PC-9 (cell line): ENCODE measurements at regions not wholly inside any gene's neighbourhood (a gene's known extent, or its start where the extent isn't known, plus 50 kb on each side); places are given as distances from the start of the nearest gene placed in this dataset.

Experiments
- BruUV-seq: library from RNA; stranded (reverse); fragments of 400-500 nt; replicated peaks from 2 replicates; lab custom pipeline; 2021; lab: Mats Ljungman, UMichigan
- CTCF ChIA-PET: fragments of 300-600 bp; sonication (Branson Sonifier 250); formaldehyde crosslinking; loops from one replicate; lab custom pipeline; 2022; ENCODE audit warnings: antibody characterized with exemption; lab: Charles Lee
- POLR2A ChIA-PET: fragments of 300-600 bp; sonication (Branson Sonifier 250); formaldehyde crosslinking; loops from one replicate; lab custom pipeline; 2022; ENCODE audit warnings: antibody characterized with exemption; ENCODE audit not compliant: unreplicated experiment; lab: Charles Lee
- DNase-seq, 2 experiments: peaks; one replicate each; pipeline versions ENCODE4 v3.0.0 to v3.0.0-alpha.2; 2015 to 2022; ENCODE audit warnings: mixed read lengths in 1 of 2
- H2AFZ ChIP-seq: fragments of 200-600 bp; sonication (generic); 2 replicates; pipeline ENCODE4 v1.8.1; 2017; ENCODE audit warnings: antibody characterized with exemption
- H3F3A ChIP-seq: fragments of 200-600 bp; sonication (generic); 2 replicates; pipeline ENCODE4 v1.8.1; 2017; ENCODE audit warnings: antibody characterized with exemption, mild to moderate bottlenecking, low read depth; ENCODE audit not compliant: insufficient read depth
- H3K27ac ChIP-seq: fragments of 200-600 bp; sonication (generic); 2 replicates; pipeline ENCODE4 v1.6.1; 2016; ENCODE audit warnings: mixed run types
- H3K27me3 ChIP-seq: fragments of 200-600 bp; sonication (generic); 2 replicates; pipeline ENCODE4 v1.6.1; 2016; ENCODE audit warnings: low read depth, mixed run types; ENCODE audit not compliant: insufficient read depth
- H3K36me3 ChIP-seq: fragments of 200-600 bp; sonication (generic); 2 replicates; pipeline ENCODE4 v1.6.1; 2016; ENCODE audit warnings: low read depth, mixed run types
- H3K4me1 ChIP-seq: fragments of 200-600 bp; sonication (generic); replicated peaks from 2 replicates; pipeline ENCODE4 v1.6.1; 2016; ENCODE audit warnings: mixed run types; ENCODE audit not compliant: insufficient read depth
- H3K4me2 ChIP-seq: fragments of 200-600 bp; sonication (generic); 2 replicates; pipeline ENCODE4 v1.6.1; 2017; ENCODE audit warnings: mixed run types
- H3K4me3 ChIP-seq: fragments of 200-600 bp; sonication (generic); 2 replicates; pipeline ENCODE4 v1.6.1; 2016; ENCODE audit warnings: mixed run types
- H3K79me2 ChIP-seq: fragments of 200-600 bp; sonication (generic); 2 replicates; pipeline ENCODE4 v1.6.1; 2017; ENCODE audit warnings: low read depth, mixed run types
- H3K9me2 ChIP-seq: fragments of 200-600 bp; sonication (generic); 2 replicates; pipeline ENCODE4 v1.8.1; 2017; ENCODE audit warnings: mild to moderate bottlenecking; ENCODE audit not compliant: insufficient read depth
- H3K9me3 ChIP-seq: fragments of 200-600 bp; sonication (generic); 2 replicates; pipeline ENCODE4 v1.8.1; 2016; ENCODE audit warnings: low read depth; ENCODE audit not compliant: insufficient read depth
- H4K20me1 ChIP-seq: fragments of 200-600 bp; sonication (generic); 2 replicates; pipeline ENCODE4 v1.8.1; 2017; ENCODE audit not compliant: insufficient read depth
- CTCF ChIP-seq: fragments of 200-600 bp; sonication (generic); conservative IDR thresholded peaks from 2 replicates; pipeline ENCODE4 v1.6.1; 2017; ENCODE audit warnings: mixed run types, antibody characterized with exemption, mild to moderate bottlenecking, moderate library complexity
- EZH2 ChIP-seq: fragments of 200-600 bp; sonication (generic); IDR thresholded peaks from 2 replicates; pipeline ENCODE4 v1.8.0; 2017; ENCODE audit warnings: antibody characterized with exemption, low read depth
- intact Hi-C: fragments of 100-400 bp; cut with micrococcal nuclease; formaldehyde crosslinking; loops from one replicate; pipeline ENCODE4 v1.10.0; 2022; ENCODE audit not compliant: unreplicated experiment

DNA sequence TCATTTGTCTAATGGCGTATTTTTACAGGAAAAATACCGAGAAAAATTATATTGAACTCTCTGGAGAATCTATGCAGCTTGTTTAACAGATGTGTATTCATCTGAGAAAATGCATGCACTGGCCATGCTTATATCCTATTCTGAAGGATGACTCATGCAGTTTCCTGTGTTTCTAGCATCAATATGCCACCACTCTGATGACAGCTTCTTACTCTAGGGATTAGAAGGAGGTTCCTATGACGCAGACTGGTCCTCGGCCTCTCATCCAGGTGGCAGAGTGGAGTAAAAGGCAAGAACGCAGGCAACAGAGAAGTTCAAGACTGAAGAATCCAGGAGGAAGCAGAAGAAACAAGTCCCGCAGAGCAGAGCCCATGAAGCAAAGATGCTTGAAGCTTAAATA lies 910.0 kb upstream of the ROBO1 start:
- Histone ChIP-seq H3F3A (no peaks in the 10 kb centered on the region), H3K27ac (no peak overlapping the region), H3K36me3 (no peaks in the 10 kb centered on the region), H2AFZ (no peak overlapping the region), H3K9me3 (no peaks in the 10 kb centered on the region), H3K27me3 (no peaks in the 10 kb centered on the region), H3K4me1 (no peaks in the 10 kb centered on the region), H3K9me2 (no peaks in the 10 kb centered on the region), H3K4me2 (no peak overlapping the region), H3K4me3 (no peak overlapping the region), H3K79me2 (no peaks in the 10 kb centered on the region), H4K20me1 (no peaks in the 10 kb centered on the region)
- intact Hi-C loops, result no loop called here
- CTCF ChIA-PET, result no interaction called here
- TF ChIP-seq EZH2, result no peak
- TF ChIP-seq CTCF, result no peak
- POLR2A ChIA-PET, result no interaction called here
- no TSS peak for BruUV-seq
- DNase-seq, result no peak

- intact Hi-C loops, result no loop called here
- Histone ChIP-seq H3K27ac (no peak overlapping the region), H2AFZ (no peak overlapping the region), H3K79me2 (no peaks in the 10 kb centered on the region), H3K4me2 (no peak overlapping the region), H3K4me1 (no peaks in the 10 kb centered on the region), H3K4me3 (no peak overlapping the region), H3K36me3 (no peaks in the 10 kb centered on the region), H4K20me1 (no peaks in the 10 kb centered on the region), H3F3A (no peaks in the 10 kb centered on the region), H3K9me2 (no peaks in the 10 kb centered on the region), H3K9me3 (no peaks in the 10 kb centered on the region), H3K27me3 (no peaks in the 10 kb centered on the region)
- BruUV-seq, result no TSS peak
- ChIA-PET POLR2A (interaction anchor here (0.5 kb wide), 1 partner anchor 1154 kb away, joined by 13 read pairs; no protein-coding TSS in a partner anchor), CTCF (interaction anchor here (1.0 kb wide), 1 partner anchor 1157 kb away, joined by 3 read pairs; no protein-coding TSS in a partner anchor)
- TF ChIP-seq CTCF (0 out of 2 replicates have a peak, but pooled peaks have one; percentile 23), EZH2 (no peak)
- DNase-seq, result no peak
These were observed 909.1 kb upstream of the ROBO1 start for GRCh38 chr3:80676866-80677265.

DNA sequence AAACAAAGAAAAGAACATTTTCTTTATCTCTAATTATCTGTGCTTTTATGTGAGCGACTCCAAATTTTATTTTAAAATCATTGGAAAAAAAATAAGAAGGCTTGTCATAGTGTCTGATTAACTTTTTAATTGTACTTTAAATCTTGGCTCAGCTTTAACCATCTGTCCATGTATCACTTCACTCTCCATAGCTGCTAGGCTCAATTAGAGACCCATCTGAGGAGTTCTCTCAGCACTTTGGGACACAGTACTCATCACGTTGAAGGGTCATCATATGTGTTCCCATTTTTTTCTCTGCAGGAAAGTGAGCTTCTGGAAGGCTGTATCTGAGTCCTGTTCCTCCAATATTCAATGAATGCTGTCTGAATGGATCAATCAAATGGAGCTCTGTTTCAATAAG lies 908.5 kb upstream of the ROBO1 start:
- intact Hi-C loops, result no loop called here

More for the DNA sequence above, 908.5 kb upstream of the ROBO1 start:
- no TSS peak for BruUV-seq
- POLR2A ChIA-PET, result interaction anchor here (0.5 kb wide), 1 partner anchor 1154 kb away, joined by 13 read pairs; no protein-coding TSS in a partner anchor
- CTCF ChIA-PET, result interaction anchor here (1.0 kb wide), 1 partner anchor 1156 kb away, joined by 3 read pairs; no protein-coding TSS in a partner anchor
- no peak overlapping the region for H2AFZ ChIP-seq
- H3K4me2 ChIP-seq, result no peak overlapping the region
- H3K4me1 ChIP-seq, result no peaks in the 10 kb centered on the region
- H3K9me2 ChIP-seq, result no peaks in the 10 kb centered on the region
- TF ChIP-seq EZH2 (no peak), CTCF (no peak)
- H3F3A ChIP-seq, result no peaks in the 10 kb centered on the region
- no peak for DNase-seq
- no peaks in the 10 kb centered on the region for H4K20me1 ChIP-seq
- no peaks in the 10 kb centered on the region for H3K9me3 ChIP-seq
- no peaks in the 10 kb centered on the region for H3K79me2 ChIP-seq
- H3K27me3 ChIP-seq, result no peaks in the 10 kb centered on the region
- no peak overlapping the region for H3K27ac ChIP-seq
- no peaks in the 10 kb centered on the region for H3K36me3 ChIP-seq
- H3K4me3 ChIP-seq, result no peak overlapping the region
